Endothelial cell of umbilical vein (primary cell): ENCODE measurements at regions not wholly inside any gene's neighbourhood (a gene's known extent, or its start where the extent isn't known, plus 50 kb on each side); places are given as distances from the start of the nearest gene placed in this dataset.

Source experiments
- BruUV-seq: library from RNA; stranded (reverse); fragments of 400-500 nt; replicated peaks from 2 replicates; lab custom pipeline; 2021; lab: Mats Ljungman, UMichigan
- CTCF ChIA-PET: fragments of 300-600, 350-600 bp; sonication (Branson Sonifier 250); formaldehyde crosslinking; loops from one replicate; lab custom pipeline; 2021; ENCODE audit warnings: antibody characterized with exemption, inconsistent platforms; lab: Charles Lee
- POLR2A ChIA-PET: fragments of 300-600, 350-600 bp; sonication (Branson Sonifier 250); formaldehyde crosslinking; loops from one replicate; lab custom pipeline; 2021; ENCODE audit warnings: antibody characterized with exemption, inconsistent platforms; lab: Charles Lee
- DNase-seq: peaks from one replicate; pipeline ENCODE4 v3.0.0-alpha.2; 2011; ENCODE audit warnings: low read depth, low spot score
- FAIRE-seq: peaks from 2 replicates; lab custom pipeline; 2011; peaks lifted over from hg19 to GRCh38; lab: Jason Lieb, UNC
- H2AFZ ChIP-seq: 2 replicates; pipeline ENCODE4 v1.6.0; 2012; ENCODE audit warnings: low read depth, low read length, control low read depth, inconsistent platforms
- H3K27ac ChIP-seq: 2 replicates; pipeline ENCODE4 v1.5.1; 2011; ENCODE audit warnings: low read depth, mild to moderate bottlenecking, control low read depth, low read length, moderate library complexity; ENCODE audit not compliant: insufficient read depth
- H3K27me3 ChIP-seq, 2 experiments: 2 replicates each; pipeline versions ENCODE4 v1.6.0 to v1.6.1; 2011; ENCODE audit warnings: low read length in 2 of 2, mixed read lengths in 1 of 2; ENCODE audit not compliant: control insufficient read depth in 2 of 2, insufficient read depth in 2 of 2
- H3K36me3 ChIP-seq, 2 experiments: 2 replicates in 1 of 2; 3 replicates in 1 of 2; pipeline ENCODE4 v1.5.1; 2011; ENCODE audit warnings: low read length in 2 of 2, mild to moderate bottlenecking in 1 of 2, moderate library complexity in 1 of 2; ENCODE audit not compliant: control insufficient read depth in 2 of 2, insufficient read depth in 2 of 2; ENCODE audit errors: extremely low read depth in 1 of 2
- H3K4me1 ChIP-seq: 3 replicates; pipeline ENCODE4 v1.5.1; 2011; ENCODE audit warnings: mild to moderate bottlenecking, low read length; ENCODE audit not compliant: control insufficient read depth, insufficient read depth; ENCODE audit errors: extremely low read depth
- H3K4me2 ChIP-seq: 2 replicates; pipeline ENCODE4 v1.6.1; 2011; ENCODE audit warnings: low read length, control low read depth, mixed read lengths; ENCODE audit not compliant: insufficient read depth
- H3K4me3 ChIP-seq, 3 experiments: fragments of 200-600 bp in 1 of 3; sonication (generic), shearing (Covaris generic) in 1 of 3; replicated peaks in 1 of 3; 2 replicates each; pipeline ENCODE4 v1.5.1; 2011 to 2016; ENCODE audit warnings: control low read depth in 3 of 3, low read length in 3 of 3, mild to moderate bottlenecking in 2 of 3, inconsistent platforms in 1 of 3, low read depth in 1 of 3, moderate library complexity in 1 of 3; ENCODE audit not compliant: insufficient read depth in 1 of 3
- H3K79me2 ChIP-seq: 2 replicates; pipeline ENCODE4 v1.6.0; 2012; ENCODE audit warnings: low read length, inconsistent platforms; ENCODE audit not compliant: control insufficient read depth, insufficient read depth
- H3K9ac ChIP-seq: replicated peaks from 2 replicates; pipeline ENCODE3; 2011; ENCODE audit warnings: low read length, control low read depth; ENCODE audit not compliant: insufficient read depth; ENCODE audit errors: extremely low read depth
- H3K9me1 ChIP-seq: replicated peaks from 3 replicates; pipeline ENCODE4 v1.6.0; 2011; ENCODE audit warnings: mild to moderate bottlenecking, low read length; ENCODE audit not compliant: control insufficient read depth, insufficient read depth; ENCODE audit errors: extremely low read depth
- H3K9me3 ChIP-seq: replicated peaks from 2 replicates; pipeline ENCODE4 v1.5.1; 2012; ENCODE audit warnings: low read length, inconsistent platforms; ENCODE audit not compliant: control insufficient read depth, insufficient read depth
- H4K20me1 ChIP-seq: replicated peaks from 2 replicates; pipeline ENCODE3; 2011; ENCODE audit warnings: mild to moderate bottlenecking, low read length; ENCODE audit not compliant: control insufficient read depth, insufficient read depth; ENCODE audit errors: extremely low read depth
- FOS ChIP-seq: IDR thresholded peaks from 2 replicates; pipeline ENCODE4 v1.6.1; 2011; ENCODE audit warnings: mild to moderate bottlenecking, low read length, moderate library complexity, borderline replicate concordance; ENCODE audit not compliant: insufficient read depth
- GATA2 ChIP-seq: IDR thresholded peaks from 2 replicates; pipeline ENCODE4 v1.7.0; 2011; ENCODE audit warnings: low read depth, mild to moderate bottlenecking, moderate library complexity, mixed read lengths, low read length; ENCODE audit not compliant: insufficient read length, insufficient read depth
- JUN ChIP-seq: IDR thresholded peaks from 2 replicates; pipeline ENCODE4 v1.6.1; 2011; ENCODE audit warnings: borderline replicate concordance, low read depth; ENCODE audit not compliant: insufficient read length, insufficient read depth
- POLR2A ChIP-seq: IDR thresholded peaks from 2 replicates; pipeline ENCODE4 v1.6.1; 2012; ENCODE audit warnings: low read depth, mild to moderate bottlenecking, control low read depth, low read length
- POLR2AphosphoS5 ChIP-seq: IDR thresholded peaks from 2 replicates; pipeline ENCODE4 v1.6.1; 2012; ENCODE audit warnings: low read depth, mild to moderate bottlenecking, control low read depth, low read length, moderate library complexity; ENCODE audit not compliant: insufficient read depth
- dilution Hi-C: fragments of 300-500 bp; cut with MboI; formaldehyde crosslinking; loops from one replicate; pipeline ENCODE4 v1.15.0; 2019; ENCODE audit warnings: low sequenced_read_pairs; ENCODE audit not compliant: extremely low pct_ligation_motif_present
- intact Hi-C: fragments of 100-400 bp; cut with micrococcal nuclease; formaldehyde crosslinking; loops from one replicate; pipeline ENCODE4 v1.10.0; 2022
- TF ChIP-seq, protein P1 (sequence below): IDR thresholded peaks from 2 replicates; pipeline ENCODE4 v1.6.1; 2011; ENCODE audit not compliant: insufficient read depth, insufficient read length
- TF ChIP-seq, protein P2 (sequence below), 2 donors: IDR thresholded peaks; 1 replicate in 1 of 2; 2 replicates in 1 of 2; pipeline ENCODE4 v1.5.1; 2011; ENCODE audit warnings: low read length in 2 of 2, mild to moderate bottlenecking in 2 of 2, moderate library complexity in 2 of 2, control low read depth in 1 of 2, inconsistent platforms in 1 of 2, low read depth in 1 of 2; ENCODE audit not compliant: insufficient read depth in 1 of 2; ENCODE audit errors: extremely low read depth in 1 of 2

DNA sequence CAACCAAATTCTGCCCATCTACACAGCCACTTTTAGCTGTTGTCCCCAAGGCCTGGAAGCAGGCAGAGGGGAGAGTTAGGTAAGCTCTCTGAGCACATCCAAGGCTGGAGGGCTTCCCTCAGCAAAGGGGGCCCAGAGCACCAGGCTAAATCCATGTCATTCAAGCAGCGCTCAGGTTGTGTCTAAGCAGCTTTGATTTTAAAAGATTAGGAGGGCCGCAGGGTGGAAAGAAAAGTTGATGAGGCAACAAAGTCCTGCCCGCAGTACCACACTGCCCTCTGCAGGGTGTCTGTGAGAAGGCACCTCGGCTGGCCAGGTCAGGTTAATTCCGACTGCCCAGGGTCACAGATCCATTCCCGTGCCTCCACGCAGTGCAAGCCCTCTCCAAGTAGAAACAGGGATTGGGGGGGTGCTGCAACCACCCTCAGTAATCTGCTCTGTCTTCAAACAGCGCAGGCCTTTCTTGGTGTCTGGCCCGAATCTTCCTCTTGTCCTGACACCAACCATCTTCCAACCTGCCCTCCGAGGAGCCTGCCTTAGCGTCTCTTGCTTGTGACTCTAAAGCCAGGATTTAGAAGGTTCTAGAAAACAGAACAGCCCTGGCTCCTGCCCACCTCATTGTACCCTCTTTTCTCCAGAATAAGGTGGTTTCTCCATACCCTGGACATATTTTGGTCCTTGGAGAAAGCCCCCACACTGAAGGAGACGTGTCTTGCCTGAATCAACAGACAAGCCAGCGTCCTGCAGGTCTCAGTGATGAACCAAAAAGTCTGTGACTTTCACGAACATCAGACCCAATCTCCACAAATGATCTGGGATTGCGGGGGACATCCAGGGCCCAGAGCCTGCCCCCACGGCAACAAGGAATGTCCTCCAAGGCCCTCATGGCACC, 289.2 kb downstream of the TNS1 start:
- CTCF ChIA-PET: interaction anchor here (0.6 to 4.5 kb wide), 37 partner anchors 9 to 1268 kb away, joined by 3 to 73 read pairs (median 5); partner anchors contain the start of gene IGFBP5
- TF ChIP-seq JUN (no peak), POLR2AphosphoS5 (no peak), FOS (no peak), POLR2A (no peak), GATA2 (no peak)
- TF ChIP-seq, protein P1, sequence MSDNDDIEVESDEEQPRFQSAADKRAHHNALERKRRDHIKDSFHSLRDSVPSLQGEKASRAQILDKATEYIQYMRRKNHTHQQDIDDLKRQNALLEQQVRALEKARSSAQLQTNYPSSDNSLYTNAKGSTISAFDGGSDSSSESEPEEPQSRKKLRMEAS: no peak
- TF ChIP-seq, protein P2, sequence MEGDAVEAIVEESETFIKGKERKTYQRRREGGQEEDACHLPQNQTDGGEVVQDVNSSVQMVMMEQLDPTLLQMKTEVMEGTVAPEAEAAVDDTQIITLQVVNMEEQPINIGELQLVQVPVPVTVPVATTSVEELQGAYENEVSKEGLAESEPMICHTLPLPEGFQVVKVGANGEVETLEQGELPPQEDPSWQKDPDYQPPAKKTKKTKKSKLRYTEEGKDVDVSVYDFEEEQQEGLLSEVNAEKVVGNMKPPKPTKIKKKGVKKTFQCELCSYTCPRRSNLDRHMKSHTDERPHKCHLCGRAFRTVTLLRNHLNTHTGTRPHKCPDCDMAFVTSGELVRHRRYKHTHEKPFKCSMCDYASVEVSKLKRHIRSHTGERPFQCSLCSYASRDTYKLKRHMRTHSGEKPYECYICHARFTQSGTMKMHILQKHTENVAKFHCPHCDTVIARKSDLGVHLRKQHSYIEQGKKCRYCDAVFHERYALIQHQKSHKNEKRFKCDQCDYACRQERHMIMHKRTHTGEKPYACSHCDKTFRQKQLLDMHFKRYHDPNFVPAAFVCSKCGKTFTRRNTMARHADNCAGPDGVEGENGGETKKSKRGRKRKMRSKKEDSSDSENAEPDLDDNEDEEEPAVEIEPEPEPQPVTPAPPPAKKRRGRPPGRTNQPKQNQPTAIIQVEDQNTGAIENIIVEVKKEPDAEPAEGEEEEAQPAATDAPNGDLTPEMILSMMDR (IDR thresholded peaks at IDR 0.05; ENCODE audit: extremely low read depth in 1 of 2, insufficient read depth in 1 of 2, low read depth in 1 of 2, low read length in 2 of 2): peak; percentile 77 to 94
- H3K9me3 ChIP-seq: no peaks in the 10 kb centered on the region
- H3K4me3 ChIP-seq: no peak overlapping the region
- no peaks in the 10 kb centered on the region for H3K9me1 ChIP-seq
- H3K27me3 ChIP-seq: peaks cover 0 to 5% of the 10 kb centered on the region in 2 experiments
- FAIRE-seq (peak; percentile 81), DNase-seq (peak; percentile 55)
- POLR2A ChIA-PET: no interaction called here
- no TSS peak for BruUV-seq
- no peaks in the 10 kb centered on the region for H3K4me1 ChIP-seq
- H3K4me2 ChIP-seq: no peak overlapping the region
- intact Hi-C loops (loop anchor here (1.0 to 5.0 kb wide), 7 partner anchors 63 to 1196 kb away; no protein-coding TSS in a partner anchor), dilution Hi-C loops (no loop called here)
- H3K79me2 ChIP-seq: no peaks in the 10 kb centered on the region
- H3K27ac ChIP-seq: no peak overlapping the region
- H2AFZ ChIP-seq: no peak overlapping the region
- no peaks in the 10 kb centered on the region for H3K36me3 ChIP-seq
- no peaks in the 10 kb centered on the region for H4K20me1 ChIP-seq
- H3K9ac ChIP-seq: no peak overlapping the region
